GM21786 (cell line): ENCODE measurements at regions not wholly inside any gene's neighbourhood (a gene's known extent, or its start where the extent isn't known, plus 50 kb on each side); places are given as distances from the start of the nearest gene placed in this dataset.
"Not testable (repeated sequence)": the region's sequence is repeated elsewhere in the genome, so short reads cannot be mapped to it uniquely, and the experiment has no call there.

Experiments used
- ATAC-seq: cut with Tn5 transposase; IDR thresholded peaks from one replicate; pipeline ENCODE4 v1.9.1; 2021; ENCODE audit not compliant: unreplicated experiment

GRCh38 chr5:18517641-18518380 lies 883.6 kb downstream of the TAF11L14 start:
- ATAC-seq, result no peak

- no peak for ATAC-seq
These were observed 889.1 kb downstream of the TAF11L14 start for GRCh38 chr5:18523380-18523779.

GRCh38 chr5:18526792-18527405 lies 892.6 kb downstream of the TAF11L14 start:
- ATAC-seq, result no peak

GRCh38 chr5:18533137-18533536 lies 898.9 kb downstream of the TAF11L14 start:
- no peak for ATAC-seq

GRCh38 chr5:18534119-18534518 lies 899.9 kb downstream of the TAF11L14 start:
- no peak for ATAC-seq

- not testable (repeated sequence) for ATAC-seq
These were observed 901.5 kb downstream of the TAF11L14 start for GRCh38 chr5:18535753-18536152.

GRCh38 chr5:18544421-18544820 lies 910.2 kb downstream of the TAF11L14 start:
- no peak for ATAC-seq

- ATAC-seq, result no peak
These were observed 912.3 kb downstream of the TAF11L14 start for GRCh38 chr5:18546591-18546990.

- ATAC-seq, result no peak
These were observed 917.5 kb downstream of the TAF11L14 start for GRCh38 chr5:18551716-18552115.

GRCh38 chr5:18553269-18553668 lies 919.0 kb downstream of the TAF11L14 start:
- ATAC-seq, result no peak

GRCh38 chr5:18560602-18561001 lies 926.3 kb downstream of the TAF11L14 start:
- no peak for ATAC-seq

- no peak for ATAC-seq
These were observed 929.6 kb downstream of the TAF11L14 start for GRCh38 chr5:18563853-18564252.

- no peak for ATAC-seq
These were observed 932.4 kb downstream of the TAF11L14 start for GRCh38 chr5:18566671-18567070.

- ATAC-seq, result no peak
These were observed 942.3 kb downstream of the TAF11L14 start for GRCh38 chr5:18576586-18576985.

- ATAC-seq, result no peak
These were observed 966.9 kb downstream of the TAF11L14 start for GRCh38 chr5:18601185-18601584.

- no peak for ATAC-seq
These were observed 968.1 kb downstream of the TAF11L14 start for GRCh38 chr5:18602402-18602801.

- ATAC-seq, result no peak
These were observed 970.9 kb downstream of the TAF11L14 start for GRCh38 chr5:18605186-18605585.

- no peak for ATAC-seq
These were observed 973.3 kb downstream of the TAF11L14 start for GRCh38 chr5:18607570-18607969.

- not testable (repeated sequence) for ATAC-seq
These were observed 982.9 kb downstream of the TAF11L14 start for GRCh38 chr5:18617191-18617590.

GRCh38 chr5:18630458-18631045 lies 996.3 kb downstream of the TAF11L14 start:
- ATAC-seq, result no peak

- no peak for ATAC-seq
These were observed 1018.4 kb downstream of the TAF11L14 start for GRCh38 chr5:18652404-18653215.
